GM20431 (cell line): ENCODE measurements at regions not wholly inside any gene's neighbourhood (a gene's known extent, or its start where the extent isn't known, plus 50 kb on each side); places are given as distances from the start of the nearest gene placed in this dataset.

Experiments used
- in situ Hi-C: fragments of 300-500 bp; cut with MseI, MboI; formaldehyde crosslinking; loops from one replicate; pipeline ENCODE4 v1.15.0; 2020; ENCODE audit warnings: low sequenced_read_pairs; ENCODE audit not compliant: unreplicated experiment

GRCh38 chr13:26991508-26992181 is 180.0 kb downstream of the USP12 start:
- in situ Hi-C loops = no loop called here

- in situ Hi-C loops = no loop called here
Observed at GRCh38 chr13:26989957-26990713, 181.5 kb downstream of the USP12 start.

- in situ Hi-C loops = no loop called here
Observed at GRCh38 chr13:26989261-26989956, 182.2 kb downstream of the USP12 start.

- in situ Hi-C loops = no loop called here
Observed at GRCh38 chr13:26988059-26988769, 183.4 kb downstream of the USP12 start.

GRCh38 chr13:26987486-26988013 is 184.1 kb downstream of the USP12 start:
- in situ Hi-C loops = no loop called here

- in situ Hi-C loops = no loop called here
Observed at GRCh38 chr13:26985285-26985878, 186.2 kb downstream of the USP12 start.

GRCh38 chr13:26984337-26984736 is 187.3 kb downstream of the USP12 start:
- in situ Hi-C loops = no loop called here

GRCh38 chr13:26983543-26984320 is 187.9 kb downstream of the USP12 start:
- in situ Hi-C loops = no loop called here

GRCh38 chr13:26980099-26981031 is 191.2 kb downstream of the USP12 start:
- in situ Hi-C loops = no loop called here

- in situ Hi-C loops = loop anchor here (5.0 kb wide), 1 partner anchor 378 kb away; no protein-coding TSS in a partner anchor
Observed at GRCh38 chr13:26979334-26979733, 192.3 kb downstream of the USP12 start.

- in situ Hi-C loops = loop anchor here (5.0 kb wide), 1 partner anchor 379 kb away; no protein-coding TSS in a partner anchor
Observed at GRCh38 chr13:26978081-26978860, 193.3 kb downstream of the USP12 start.

- in situ Hi-C loops = loop anchor here (5.0 kb wide), 1 partner anchor 380 kb away; no protein-coding TSS in a partner anchor
Observed at GRCh38 chr13:26977541-26977940, 194.1 kb downstream of the USP12 start.

- in situ Hi-C loops = loop anchor here (5.0 kb wide), 1 partner anchor 381 kb away; no protein-coding TSS in a partner anchor
Observed at GRCh38 chr13:26976313-26976712, 195.3 kb downstream of the USP12 start.

GRCh38 chr13:26973946-26974345 is 197.7 kb downstream of the USP12 start:
- in situ Hi-C loops = loop anchor here (25.0 kb wide), 2 partner anchors 838 to 1013 kb away; partner anchors contain the start of gene URAD

- in situ Hi-C loops = loop anchor here (25.0 kb wide), 2 partner anchors 839 to 1014 kb away; partner anchors contain the start of gene URAD
Observed at GRCh38 chr13:26973295-26973694, 198.3 kb downstream of the USP12 start.

GRCh38 chr13:26971990-26972887 is 199.4 kb downstream of the USP12 start:
- in situ Hi-C loops = loop anchor here (25.0 kb wide), 2 partner anchors 840 to 1015 kb away; partner anchors contain the start of gene URAD
